Kidney tubule cell (primary cell): ENCODE measurements at regions not wholly inside any gene's neighbourhood (a gene's known extent, or its start where the extent isn't known, plus 50 kb on each side); places are given as distances from the start of the nearest gene placed in this dataset.
"Not testable (repeated sequence)": the region's sequence is repeated elsewhere in the genome, so short reads cannot be mapped to it uniquely, and the experiment has no call there.

Source experiments
- DNase-seq: peaks from one replicate; pipeline ENCODE4 v3.0.0-alpha.2; 2018; ENCODE audit warnings: low spot score

- DNase-seq: no peak
Measured at GRCh38 chr4:64216741-64217140, 192.5 kb downstream of the TECRL start.

GRCh38 chr4:64205376-64205775 is 203.9 kb downstream of the TECRL start:
- DNase-seq: no peak

- no peak for DNase-seq
Measured at GRCh38 chr4:64200001-64200555, 209.2 kb downstream of the TECRL start.

GRCh38 chr4:64195582-64195981 is 213.7 kb downstream of the TECRL start:
- DNase-seq: no peak

GRCh38 chr4:64192731-64193412 is 216.4 kb downstream of the TECRL start:
- no peak for DNase-seq

GRCh38 chr4:64174247-64174882 is 234.9 kb downstream of the TECRL start:
- DNase-seq: no peak

- DNase-seq: no peak
Measured at GRCh38 chr4:64166365-64166764, 242.9 kb downstream of the TECRL start.

GRCh38 chr4:64158648-64159326 is 250.5 kb downstream of the TECRL start:
- DNase-seq: peak; percentile 67

GRCh38 chr4:64157397-64157796 is 251.9 kb downstream of the TECRL start:
- no peak for DNase-seq

- no peak for DNase-seq
Measured at GRCh38 chr4:64156253-64156652, 253.0 kb downstream of the TECRL start.

GRCh38 chr4:64146030-64146429 is 263.2 kb downstream of the TECRL start:
- DNase-seq: no peak

GRCh38 chr4:64144994-64145393 is 264.3 kb downstream of the TECRL start:
- DNase-seq: no peak

GRCh38 chr4:64130907-64131306 is 278.3 kb downstream of the TECRL start:
- no peak for DNase-seq

- DNase-seq: no peak
Measured at GRCh38 chr4:64125354-64125753, 283.9 kb downstream of the TECRL start.

GRCh38 chr4:64121803-64122202 is 287.4 kb downstream of the TECRL start:
- no peak for DNase-seq

GRCh38 chr4:64105903-64106302 is 303.3 kb downstream of the TECRL start:
- no peak for DNase-seq

GRCh38 chr4:64095398-64095797 is 313.9 kb downstream of the TECRL start:
- no peak for DNase-seq

GRCh38 chr4:64079316-64079715 is 329.9 kb downstream of the TECRL start:
- peak; percentile 4 for DNase-seq

GRCh38 chr4:64068096-64068495 is 341.2 kb downstream of the TECRL start:
- DNase-seq: peak; percentile 23

- DNase-seq: no peak
Measured at GRCh38 chr4:64062991-64063390, 346.3 kb downstream of the TECRL start.

- DNase-seq: not testable (repeated sequence)
Measured at GRCh38 chr4:64037033-64037432, 372.2 kb downstream of the TECRL start.

GRCh38 chr4:64022560-64022959 is 386.7 kb downstream of the TECRL start:
- DNase-seq: no peak

GRCh38 chr4:64016893-64017292 is 392.4 kb downstream of the TECRL start:
- DNase-seq: no peak
